ENCODE measurements at regions not wholly inside any gene's neighbourhood (a gene's known extent, or its start where the extent isn't known, plus 50 kb on each side); places are given as distances from the start of the nearest gene placed in this dataset.
A peak's percentile ranks its signal among the peaks of the same experiment; 100 is the strongest.

- DNase-seq (ENCODE audit: extremely low read depth in 1 of 11, low read depth in 9 of 11, low spot score in 4 of 11) = no peak
These were observed 70.6 kb upstream of the PIK3CG start for GRCh38 chr7:106794276-106795083.

DNA sequence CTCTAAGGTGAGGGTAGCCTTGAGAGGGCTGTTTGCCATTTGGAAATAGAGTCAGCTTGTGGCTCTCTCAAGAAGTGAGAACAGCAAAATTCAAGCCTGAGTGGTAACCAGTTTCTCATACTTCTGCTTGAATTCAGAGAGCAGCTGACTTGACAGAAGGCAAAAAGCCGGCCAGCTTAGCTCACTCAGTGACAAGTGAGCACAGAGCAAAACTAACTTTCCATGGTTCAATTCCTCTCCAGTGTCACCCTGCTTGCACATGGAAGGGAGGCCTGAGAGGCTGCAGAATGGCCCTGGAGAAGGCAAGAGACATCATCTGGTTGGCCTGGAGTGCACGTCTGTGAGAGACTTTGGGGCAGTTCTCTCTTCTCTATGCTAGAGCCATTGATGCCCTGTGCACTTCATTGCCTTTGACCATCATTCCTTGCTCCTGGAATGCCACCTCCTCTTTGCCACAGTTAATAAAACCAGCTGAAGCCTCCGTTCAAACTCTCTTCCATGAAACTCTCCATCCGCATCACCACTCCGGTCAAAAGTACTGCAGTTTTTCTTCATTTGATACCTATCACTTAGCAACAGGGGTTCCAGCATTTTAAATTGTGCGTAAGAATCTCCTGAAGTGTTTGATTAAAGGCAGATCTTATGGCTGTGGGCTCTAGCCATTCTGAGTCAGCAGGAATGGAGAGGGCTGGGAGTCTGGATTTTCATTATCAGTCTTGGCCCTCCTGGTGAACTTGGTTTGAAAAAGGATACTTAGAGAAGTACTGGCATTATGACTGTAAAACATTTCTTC lies 69.8 kb upstream of the PIK3CG start:
- DNase-seq (ENCODE audit: extremely low read depth in 1 of 11, low read depth in 9 of 11, low spot score in 4 of 11) = no peak

- DNase-seq (ENCODE audit: extremely low read depth in 1 of 11, low read depth in 9 of 11, low spot score in 4 of 11) = no peak
These were observed 69.2 kb upstream of the PIK3CG start for GRCh38 chr7:106795877-106796231.

GRCh38 chr7:106797937-106798336 lies 67.1 kb upstream of the PIK3CG start:
- DNase-seq (ENCODE audit: extremely low read depth in 1 of 11, low read depth in 9 of 11, low spot score in 4 of 11) = no peak

DNA sequence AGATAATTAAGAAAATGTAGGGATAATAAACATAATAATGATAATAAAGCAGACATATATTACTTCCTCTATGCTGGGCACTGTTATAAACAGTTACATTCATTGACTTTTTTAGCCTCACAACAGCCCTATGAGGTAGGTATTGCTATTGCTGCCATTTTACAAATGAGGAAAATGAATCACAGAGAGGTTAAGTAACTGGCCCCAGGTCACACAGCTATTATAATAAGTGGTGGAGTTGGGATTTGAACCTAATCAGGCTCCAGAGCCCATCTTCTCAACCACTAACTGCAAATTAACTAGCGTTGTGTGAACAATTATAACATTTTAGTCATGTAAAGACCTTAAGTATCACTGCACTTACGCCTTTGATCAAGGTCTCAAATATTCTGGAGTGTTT lies 62.5 kb upstream of the PIK3CG start:
- no peak for DNase-seq (ENCODE audit: extremely low read depth in 1 of 11, low read depth in 9 of 11, low spot score in 4 of 11)

DNA sequence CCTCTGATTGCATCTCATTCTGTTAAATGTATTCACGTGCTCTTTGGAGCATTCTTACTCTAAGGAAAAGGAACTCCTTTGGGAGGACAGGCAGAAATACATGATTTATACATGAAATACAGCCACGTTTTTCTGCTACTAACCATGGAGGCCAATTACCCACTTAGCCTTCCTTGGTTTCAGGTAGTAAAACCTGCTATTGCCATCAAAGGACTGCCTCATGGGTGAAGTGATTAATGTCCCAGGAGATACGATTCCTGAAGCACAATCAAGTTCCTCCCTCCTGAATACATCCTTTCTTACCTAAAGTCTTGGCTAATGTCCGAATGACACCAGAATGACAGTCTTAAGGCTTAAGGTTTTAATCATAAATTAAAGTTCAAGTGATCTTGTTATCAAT lies 58.5 kb upstream of the PIK3CG start:
- peak in 2 of 11 donors; percentile 10 to 35 for DNase-seq (ENCODE audit: extremely low read depth in 1 of 11, low read depth in 9 of 11, low spot score in 4 of 11)

DNA sequence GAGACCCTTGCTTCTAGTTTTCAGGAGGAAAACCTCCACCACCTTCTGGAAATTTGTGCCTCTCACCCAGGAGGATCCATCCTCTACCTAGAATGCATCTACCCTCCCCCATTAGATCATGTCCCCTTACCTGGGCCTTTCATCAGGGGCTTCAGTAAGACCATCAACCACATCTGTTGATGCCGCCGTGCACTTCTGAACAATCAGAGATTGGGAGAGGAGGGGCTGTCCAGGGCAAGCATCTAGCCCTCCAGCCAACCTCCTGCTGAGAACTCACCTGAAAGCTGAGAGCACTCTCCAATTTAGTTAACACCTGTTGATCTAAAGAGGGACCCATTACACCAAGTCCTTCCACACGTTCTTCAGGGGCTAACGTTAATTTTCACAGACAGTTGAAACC lies 57.6 kb upstream of the PIK3CG start:
- DNase-seq (ENCODE audit: extremely low read depth in 1 of 11, low read depth in 9 of 11, low spot score in 4 of 11) = no peak

DNA sequence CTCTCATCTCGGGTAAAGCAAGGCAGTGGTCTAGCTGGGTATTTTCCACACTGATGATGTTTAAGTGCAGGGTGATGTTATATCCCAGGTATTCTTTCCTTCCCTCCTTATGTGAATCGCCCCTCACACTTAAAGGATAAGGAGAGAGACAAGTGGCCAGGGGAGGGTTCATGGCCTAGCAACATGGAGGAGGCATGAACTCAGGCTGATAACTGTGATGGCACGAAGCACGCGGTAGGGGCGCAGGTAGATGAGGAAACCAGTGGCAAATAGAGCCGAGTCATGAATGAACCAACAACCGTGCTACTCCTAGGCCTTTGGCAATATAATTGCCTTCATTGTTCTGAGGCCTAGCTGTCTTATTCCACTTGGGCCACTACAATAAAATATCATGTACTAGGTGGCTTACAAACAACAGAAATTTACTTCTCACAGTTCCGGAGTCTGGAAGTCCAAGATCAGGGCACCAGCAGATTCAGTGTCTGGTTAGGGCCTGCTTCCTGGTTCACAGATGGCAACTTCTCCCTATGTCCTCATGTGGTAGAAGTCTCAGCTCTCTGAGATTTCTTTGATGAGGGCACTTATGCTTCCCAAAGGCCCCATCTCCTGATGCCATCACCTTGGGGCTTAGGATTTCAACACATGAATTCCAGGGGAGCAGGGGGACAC lies 56.0 kb upstream of the PIK3CG start:
- DNase-seq (ENCODE audit: extremely low read depth in 1 of 11, low read depth in 9 of 11, low spot score in 4 of 11) = no peak

DNA sequence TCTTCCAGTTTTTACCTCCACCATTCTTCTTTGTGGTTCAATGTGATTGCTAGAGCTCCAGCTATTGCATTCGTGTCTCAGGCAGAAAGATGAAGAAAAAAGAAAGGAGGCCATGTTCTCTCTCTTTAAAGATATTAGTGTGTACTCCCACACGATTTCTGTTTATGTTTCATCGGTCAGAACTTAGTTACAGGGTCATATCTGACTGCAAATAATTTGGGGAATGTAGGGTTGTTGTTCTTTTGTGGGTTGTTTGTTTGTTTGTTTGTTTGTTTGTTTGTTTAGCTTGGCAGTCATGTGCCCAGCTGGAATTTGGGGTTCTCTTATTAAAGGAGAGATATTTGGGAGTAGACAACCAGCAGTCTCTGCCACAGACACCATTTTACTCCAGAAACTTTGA lies 53.6 kb upstream of the PIK3CG start:
- DNase-seq (ENCODE audit: extremely low read depth in 1 of 11, low read depth in 9 of 11, low spot score in 4 of 11) = no peak

DNA sequence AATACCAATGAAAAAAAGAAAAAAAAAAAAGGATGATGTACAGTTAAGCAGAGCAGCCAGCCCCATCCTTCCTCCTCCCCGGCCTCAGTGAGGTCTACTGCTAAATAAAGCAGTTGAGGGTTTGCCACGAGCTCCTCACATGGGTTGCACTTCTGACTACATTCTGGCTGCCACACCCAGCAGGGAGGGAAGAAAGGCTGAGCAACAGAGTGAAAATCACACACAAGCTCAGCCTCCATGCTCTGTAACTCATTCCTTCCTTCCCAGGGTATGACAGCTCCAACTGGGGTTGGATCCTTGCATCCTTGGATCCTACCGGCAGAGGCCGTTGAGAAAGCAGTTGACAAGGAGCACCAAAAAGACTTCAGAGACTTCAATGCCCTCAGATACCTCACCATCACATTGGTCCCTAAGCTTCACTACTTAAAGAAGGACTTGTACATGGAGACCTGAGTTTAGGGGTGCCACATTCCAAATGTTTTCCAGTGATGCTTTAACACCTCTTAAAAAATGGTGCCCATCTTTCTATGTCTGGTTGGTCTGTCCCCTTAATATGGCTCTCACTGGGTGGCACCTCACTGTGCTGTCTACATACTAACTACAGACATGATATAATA lies 52.9 kb upstream of the PIK3CG start:
- DNase-seq (ENCODE audit: extremely low read depth in 1 of 11, low read depth in 9 of 11, low spot score in 4 of 11) = no peak

GRCh38 chr7:106813705-106814305 lies 51.3 kb upstream of the PIK3CG start:
- no peak for DNase-seq (ENCODE audit: extremely low read depth in 1 of 11, low read depth in 9 of 11, low spot score in 4 of 11)

- no peak for DNase-seq (ENCODE audit: extremely low read depth in 1 of 11, low read depth in 9 of 11, low spot score in 4 of 11)
These were observed 50.2 kb upstream of the PIK3CG start for GRCh38 chr7:106814887-106815286.

All from renal cortex interstitium (tissue), 11 donors.